H1 (cell line): ENCODE measurements at regions not wholly inside any gene's neighbourhood (a gene's known extent, or its start where the extent isn't known, plus 50 kb on each side); places are given as distances from the start of the nearest gene placed in this dataset.

Source experiments
- CTCF ChIA-PET: fragments of 300-600 bp; sonication (Branson Sonifier 250); formaldehyde crosslinking; loops from one replicate; lab custom pipeline; 2021; ENCODE audit not compliant: partially characterized antibody; lab: Charles Lee
- POLR2A ChIA-PET: fragments of 300-600 bp; sonication (Branson Sonifier 250); formaldehyde crosslinking; loops from one replicate; lab custom pipeline; 2021; ENCODE audit warnings: inconsistent platforms; ENCODE audit not compliant: partially characterized antibody; lab: Charles Lee
- DNase-seq, 2 experiments: peaks; one replicate each; pipeline versions ENCODE4 v3.0.0 to v3.0.0-alpha.2; 2010 to 2022; ENCODE audit warnings: low spot score in 2 of 2, low read depth in 1 of 2, mixed read lengths in 1 of 2
- FAIRE-seq: peaks from 2 replicates; lab custom pipeline; 2011; peaks lifted over from hg19 to GRCh38; lab: Jason Lieb, UNC
- H2AFZ ChIP-seq: 2 replicates; pipeline ENCODE4 v1.8.1; 2012; ENCODE audit warnings: low read length, inconsistent platforms
- H2AK5ac ChIP-seq: 2 replicates; pipeline ENCODE4 v1.6.1; 2013; ENCODE audit warnings: low read depth, low read length
- H2BK120ac ChIP-seq: replicated peaks from 2 replicates; pipeline ENCODE3; 2013; ENCODE audit warnings: low read depth, low read length, inconsistent platforms
- H2BK12ac ChIP-seq: 2 replicates; pipeline ENCODE4 v1.6.1; 2013; ENCODE audit warnings: low read depth, low read length
- H2BK15ac ChIP-seq: 2 replicates; pipeline ENCODE4 v1.6.1; 2013; ENCODE audit warnings: low read length
- H2BK20ac ChIP-seq: 2 replicates; pipeline ENCODE4 v1.6.1; 2013; ENCODE audit warnings: low read length
- H2BK5ac ChIP-seq: 2 replicates; pipeline ENCODE4 v1.6.1; 2013; ENCODE audit warnings: low read depth, low read length
- H3K14ac ChIP-seq: 2 replicates; pipeline ENCODE4 v1.6.1; 2013; ENCODE audit warnings: inconsistent platforms; ENCODE audit not compliant: insufficient read length
- H3K18ac ChIP-seq: 2 replicates; pipeline ENCODE4 v1.6.1; 2013; ENCODE audit warnings: low read length; ENCODE audit errors: extremely low read depth
- H3K23ac ChIP-seq: 2 replicates; pipeline ENCODE4 v1.6.1; 2013; ENCODE audit warnings: inconsistent platforms; ENCODE audit not compliant: insufficient read length
- H3K23me2 ChIP-seq: 2 replicates; pipeline ENCODE4 v1.6.1; 2013; ENCODE audit warnings: low read depth, low read length
- H3K27ac ChIP-seq: 2 replicates; pipeline ENCODE4 v1.6.1; 2011; ENCODE audit warnings: low read depth, low read length, inconsistent platforms
- H3K27me3 ChIP-seq, 4 experiments: replicated peaks in 1 of 4; 1 replicate in 1 of 4; 2 replicates in 3 of 4; pipeline versions ENCODE4 v1.6.1 to v1.8.1; 2011 to 2013; ENCODE audit warnings: low read length in 3 of 4, mild to moderate bottlenecking in 3 of 4, inconsistent platforms in 2 of 4, mixed read lengths in 2 of 4, moderate library complexity in 1 of 4; ENCODE audit not compliant: control insufficient read depth in 3 of 4, insufficient read depth in 3 of 4; ENCODE audit errors: extremely low read depth in 1 of 4
- H3K36me3 ChIP-seq, 4 experiments: 2 replicates each; pipeline versions ENCODE4 v1.6.1 to v1.8.1; 2011 to 2013; ENCODE audit warnings: mild to moderate bottlenecking in 4 of 4, low read length in 3 of 4, moderate library complexity in 2 of 4, control low read depth in 1 of 4, inconsistent platforms in 1 of 4; ENCODE audit not compliant: insufficient read depth in 4 of 4, control insufficient read depth in 2 of 4
- H3K4ac ChIP-seq: replicated peaks from 2 replicates; pipeline ENCODE3; 2013; ENCODE audit warnings: low read length, low read depth, mixed read lengths, inconsistent platforms; ENCODE audit not compliant: insufficient read length
- H3K4me1 ChIP-seq, 4 experiments: replicated peaks in 1 of 4; 1 replicate in 1 of 4; 2 replicates in 3 of 4; pipeline versions ENCODE4 v1.6.1 to v1.8.1; 2011 to 2013; ENCODE audit warnings: low read length in 3 of 4, inconsistent platforms in 2 of 4, mixed read lengths in 1 of 4; ENCODE audit not compliant: insufficient read depth in 4 of 4, control insufficient read depth in 3 of 4
- H3K4me2 ChIP-seq, 2 experiments: 2 replicates each; pipeline versions ENCODE4 v1.6.1 to v1.8.1; 2011 to 2013; ENCODE audit warnings: low read depth in 2 of 2, low read length in 2 of 2, control low read depth in 1 of 2, inconsistent platforms in 1 of 2, mild to moderate bottlenecking in 1 of 2; ENCODE audit not compliant: insufficient read depth in 1 of 2
- H3K4me3 ChIP-seq, 4 experiments: fragments of 200-600, 300-600 bp in 1 of 4; sonication (generic), shearing (Covaris generic), sonication (Bioruptor Twin) in 1 of 4; 2 replicates each; pipeline versions ENCODE4 v1.5.1 to v1.8.1; 2011 to 2016; ENCODE audit warnings: low read length in 4 of 4, low read depth in 3 of 4, control low read depth in 2 of 4, inconsistent platforms in 2 of 4, mild to moderate bottlenecking in 2 of 4, mixed read lengths in 1 of 4, moderate library complexity in 1 of 4; ENCODE audit not compliant: insufficient read depth in 2 of 4; ENCODE audit errors: extremely low read depth in 1 of 4
- H3K56ac ChIP-seq: replicated peaks from 2 replicates; pipeline ENCODE3; 2013; ENCODE audit warnings: low read depth, mild to moderate bottlenecking, mixed read lengths, low read length, inconsistent platforms; ENCODE audit not compliant: insufficient read length
- H3K79me1 ChIP-seq: 2 replicates; pipeline ENCODE4 v1.6.1; 2013; ENCODE audit warnings: low read depth, low read length, control low read depth
- H3K79me2 ChIP-seq, 2 experiments: 2 replicates each; pipeline versions ENCODE4 v1.6.1 to v1.8.1; 2012 to 2013; ENCODE audit warnings: low read length in 2 of 2, mild to moderate bottlenecking in 2 of 2, inconsistent platforms in 1 of 2; ENCODE audit not compliant: insufficient read depth in 2 of 2, control insufficient read depth in 1 of 2
- H3K9ac ChIP-seq, 4 experiments: replicated peaks in 1 of 4; 1 replicate in 1 of 4; 2 replicates in 3 of 4; pipeline versions ENCODE4 v1.6.1 to v1.8.1; 2011 to 2013; ENCODE audit warnings: low read depth in 3 of 4, low read length in 3 of 4, control low read depth in 2 of 4, mild to moderate bottlenecking in 2 of 4, moderate library complexity in 2 of 4, inconsistent platforms in 1 of 4; ENCODE audit errors: extremely low read depth in 1 of 4
- H3K9me3 ChIP-seq, 2 experiments: 2 replicates each; pipeline versions ENCODE4 v1.6.1 to v1.8.1; 2012 to 2013; ENCODE audit warnings: mild to moderate bottlenecking in 2 of 2, moderate library complexity in 2 of 2, control low read depth in 1 of 2, inconsistent platforms in 1 of 2, low read depth in 1 of 2, low read length in 1 of 2, mixed read lengths in 1 of 2; ENCODE audit not compliant: insufficient read depth in 2 of 2
- H4K20me1 ChIP-seq, 2 experiments: replicated peaks in 1 of 2; 2 replicates each; pipeline versions ENCODE3 to v1.8.1; 2011 to 2013; ENCODE audit warnings: inconsistent platforms in 2 of 2, low read length in 2 of 2, mild to moderate bottlenecking in 1 of 2; ENCODE audit not compliant: insufficient read depth in 2 of 2, control insufficient read depth in 1 of 2
- H4K5ac ChIP-seq: 2 replicates; pipeline ENCODE4 v1.6.1; 2013; ENCODE audit warnings: low read length, low read depth, mixed read lengths, inconsistent platforms; ENCODE audit not compliant: insufficient read length
- H4K8ac ChIP-seq: 2 replicates; pipeline ENCODE4 v1.8.0; 2013; ENCODE audit warnings: mild to moderate bottlenecking, moderate library complexity, low read length, inconsistent platforms; ENCODE audit not compliant: insufficient read depth; ENCODE audit errors: extremely low read depth
- H4K91ac ChIP-seq: replicated peaks from 2 replicates; pipeline ENCODE3; 2013; ENCODE audit warnings: low read length, mixed read lengths, inconsistent platforms; ENCODE audit not compliant: insufficient read length
- GABPA ChIP-seq: IDR thresholded peaks from 2 replicates; pipeline ENCODE4 v1.6.1; 2011; ENCODE audit warnings: mild to moderate bottlenecking, low read length, moderate library complexity, borderline replicate concordance; ENCODE audit not compliant: insufficient read depth
- SP1 ChIP-seq: IDR thresholded peaks from 2 replicates; pipeline ENCODE4 v1.6.1; 2011; ENCODE audit warnings: low read depth, low read length
- WGBS, 2 experiments: shearing (Covaris generic) in 1 of 2; methylation state at CpG; one replicate each; pipeline versions ENCODE4 v1.1.6 to v1.1.7; 2013 to 2015; ENCODE audit warnings: low lambda C conversion rate in 2 of 2, mixed read lengths in 2 of 2, inconsistent platforms in 1 of 2, low coverage in 1 of 2, missing lambda C conversion rate in 1 of 2; ENCODE audit not compliant: insufficient replicate concordance in 2 of 2, insufficient coverage in 1 of 2, insufficient read length in 1 of 2; ENCODE audit errors: extremely low coverage in 1 of 2, missing lambda C conversion rate in 1 of 2; 5-methylcytosine and 5-hydroxymethylcytosine counted together

DNA sequence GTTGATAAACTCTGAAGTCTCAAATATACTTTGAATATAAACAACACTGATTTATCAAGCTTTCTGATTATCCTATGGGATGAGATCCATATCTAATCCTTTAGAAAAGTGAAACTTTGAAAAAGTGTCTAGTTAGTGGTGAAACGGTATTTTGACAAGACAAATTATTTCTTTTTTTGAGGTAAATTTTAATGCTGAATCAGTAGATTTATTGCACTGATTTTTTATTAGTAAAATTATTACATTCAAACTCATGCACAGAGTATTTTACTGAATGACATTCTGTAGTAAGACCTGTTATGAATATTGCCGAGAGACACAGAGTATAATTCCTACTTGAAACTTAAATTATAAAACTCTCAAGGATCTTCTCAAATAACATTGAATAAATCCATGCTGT is 679.1 kb upstream of the SPRY2 start:
- Histone ChIP-seq H3K79me2 (no peaks in the 10 kb centered on the region), H4K8ac (no peak overlapping the region), H3K23me2 (no peaks in the 10 kb centered on the region), H2BK20ac (no peak overlapping the region), H3K79me1 (no peaks in the 10 kb centered on the region), H2AFZ (no peak overlapping the region), H3K27ac (no peak overlapping the region), H2AK5ac (no peak overlapping the region), H2BK120ac (no peak overlapping the region), H3K18ac (no peak overlapping the region), H3K36me3 (no peaks in the 10 kb centered on the region), H3K4me2 (no peak overlapping the region), H2BK5ac (no peak overlapping the region), H3K4me1 (no peaks in the 10 kb centered on the region), H4K5ac (no peak overlapping the region), H4K91ac (no peak overlapping the region), H3K9ac (no peak overlapping the region), H2BK12ac (no peak overlapping the region), H3K27me3 (no peaks in the 10 kb centered on the region), H4K20me1 (no peaks in the 10 kb centered on the region), H3K4me3 (no peak overlapping the region), H3K4ac (no peak overlapping the region), H3K56ac (no peak overlapping the region), H3K9me3 (no peaks in the 10 kb centered on the region), H3K23ac (no peak overlapping the region), H3K14ac (no peak overlapping the region), H2BK15ac (no peak overlapping the region)
- CTCF ChIA-PET = interaction anchor here (4.8 kb wide), 1 partner anchor 42 kb away, joined by 41 read pairs; no protein-coding TSS in a partner anchor
- no peak for TF ChIP-seq GABPA
- no peak for TF ChIP-seq SP1
- POLR2A ChIA-PET = no interaction called here
- FAIRE-seq (no peak), DNase-seq (no peak)
- 96% methylated on average over 2 of the region's 2 CpGs; no CpG with 5 or more reads in 1 of the 2 experiments for WGBS, 2 experiments
